ENCODE measurements at regions not wholly inside any gene's neighbourhood (a gene's known extent, or its start where the extent isn't known, plus 50 kb on each side); places are given as distances from the start of the nearest gene placed in this dataset.
"Not testable (repeated sequence)": the region's sequence is repeated elsewhere in the genome, so short reads cannot be mapped to it uniquely, and the experiment has no call there.

GRCh38 chr21:23020969-23021368, 2022.8 kb downstream of the NCAM2 start:
- no peak for DNase-seq (ENCODE audit: low read depth in 2 of 2)

DNA sequence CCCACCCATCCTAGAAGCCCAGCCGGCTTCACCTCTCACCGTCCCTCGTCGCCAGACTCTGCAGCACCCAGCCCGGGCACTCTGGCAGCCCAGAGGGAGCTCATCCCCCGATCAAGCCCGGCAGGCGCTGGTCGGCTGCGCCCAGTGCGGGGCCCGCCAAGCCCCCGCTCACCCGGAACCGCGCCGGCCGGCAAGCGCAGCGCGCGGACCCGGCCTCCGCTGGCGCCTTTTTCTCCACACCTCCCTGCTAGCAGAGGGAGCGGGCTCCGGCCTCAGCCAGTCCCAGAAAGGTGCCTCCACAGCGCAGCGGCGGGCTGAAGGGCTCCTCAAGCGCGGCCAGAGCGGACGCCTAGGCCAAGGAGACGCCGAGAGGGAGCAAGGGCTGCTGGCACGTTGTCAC, 2023.3 kb downstream of the NCAM2 start:
- no peak for DNase-seq (ENCODE audit: low read depth in 2 of 2)

DNA sequence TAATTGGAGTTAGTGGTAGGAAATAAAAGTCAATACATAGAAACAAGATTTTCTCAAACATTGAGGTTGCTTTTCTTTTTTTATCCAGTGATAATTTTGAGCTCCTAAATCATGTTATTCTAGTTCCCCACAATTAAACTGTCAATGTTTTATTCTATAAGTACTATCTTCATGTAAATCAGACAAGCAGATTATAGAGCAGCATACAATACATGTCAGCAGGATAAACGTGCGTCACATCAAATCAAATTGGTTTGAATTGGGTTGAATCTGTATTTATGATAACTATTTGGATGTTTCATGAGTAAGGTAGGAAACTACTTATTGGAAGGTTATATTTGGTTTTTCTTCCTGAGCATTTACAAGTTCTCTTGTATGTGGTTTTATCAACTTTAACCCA, 2028.7 kb downstream of the NCAM2 start:
- DNase-seq (ENCODE audit: low read depth in 2 of 2): no peak

DNA sequence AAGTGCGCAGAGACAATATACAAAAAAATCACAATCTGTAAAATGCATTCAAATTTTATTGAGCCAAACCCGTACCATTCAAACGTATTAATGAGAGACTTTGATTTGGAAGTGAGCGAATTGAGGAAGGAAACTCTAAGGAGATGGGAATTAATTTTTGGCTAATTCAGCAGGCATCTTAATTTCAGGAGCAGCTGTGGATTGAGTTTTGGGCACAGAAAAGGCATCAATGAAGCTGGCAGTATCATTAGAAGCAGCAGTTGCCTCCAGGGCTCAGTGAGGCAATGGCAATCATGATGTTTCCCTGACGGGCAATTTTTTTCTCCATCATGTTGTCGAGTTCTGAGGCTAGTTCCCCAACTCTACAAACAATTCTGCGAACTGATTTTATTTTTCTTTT, 2041.6 kb downstream of the NCAM2 start:
- no peak for DNase-seq (ENCODE audit: low read depth in 2 of 2)

GRCh38 chr21:23045955-23046354, 2047.7 kb downstream of the NCAM2 start:
- no peak for DNase-seq (ENCODE audit: low read depth in 2 of 2)

- DNase-seq (ENCODE audit: low read depth in 2 of 2): no peak
Observed at GRCh38 chr21:23067672-23068071, 2069.5 kb downstream of the NCAM2 start.

GRCh38 chr21:23083242-23083641, 2085.0 kb downstream of the NCAM2 start:
- DNase-seq (ENCODE audit: low read depth in 2 of 2): no peak

DNA sequence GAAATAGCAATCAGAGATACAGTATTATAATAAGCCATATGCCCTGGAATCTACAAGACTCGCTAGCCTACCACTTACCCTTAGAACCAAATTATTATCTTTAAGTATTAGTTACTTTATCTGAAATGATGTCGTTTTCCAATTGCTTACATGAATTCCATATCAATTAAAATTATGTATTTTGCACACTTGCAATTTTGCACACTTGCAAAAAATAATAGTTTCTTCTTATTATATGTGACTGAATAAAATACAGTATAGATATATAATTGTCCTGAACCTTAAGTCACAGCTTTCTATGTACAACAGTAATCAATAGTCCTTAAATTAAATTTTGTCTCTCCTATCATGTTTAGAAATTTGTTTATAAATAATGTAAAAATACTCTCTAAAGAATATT, 2095.1 kb downstream of the NCAM2 start:
- no peak for DNase-seq (ENCODE audit: low read depth in 2 of 2)

DNA sequence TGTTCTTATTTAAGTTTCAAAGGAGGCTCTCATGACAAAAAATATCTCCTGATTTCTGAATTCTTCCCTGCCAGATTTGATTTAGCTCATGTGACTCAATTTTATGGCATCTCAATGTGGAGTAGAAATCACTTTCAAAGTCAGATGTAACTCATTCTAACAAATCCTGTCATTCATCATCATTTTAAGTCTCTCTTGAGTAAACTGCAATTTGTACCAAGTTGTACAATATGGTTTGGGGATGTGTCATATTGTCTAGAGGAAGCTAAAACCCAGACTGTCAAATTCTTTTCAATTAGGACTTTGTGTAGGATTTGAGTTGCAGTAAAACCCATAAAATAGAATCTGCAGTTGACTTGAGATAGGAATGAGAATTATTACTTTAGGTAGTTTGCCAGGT, 2101.0 kb downstream of the NCAM2 start:
- DNase-seq (ENCODE audit: low read depth in 2 of 2): no peak

- no peak for DNase-seq (ENCODE audit: low read depth in 2 of 2)
Observed at GRCh38 chr21:23101111-23101510, 2102.9 kb downstream of the NCAM2 start.

GRCh38 chr21:23108533-23108932, 2110.3 kb downstream of the NCAM2 start:
- no peak for DNase-seq (ENCODE audit: low read depth in 2 of 2)

GRCh38 chr21:23111070-23111600, 2112.9 kb downstream of the NCAM2 start:
- no peak for DNase-seq (ENCODE audit: low read depth in 2 of 2)

GRCh38 chr21:23119491-23119890, 2121.3 kb downstream of the NCAM2 start:
- DNase-seq (ENCODE audit: low read depth in 2 of 2): no peak

GRCh38 chr21:23127973-23128372, 2129.8 kb downstream of the NCAM2 start:
- DNase-seq (ENCODE audit: low read depth in 2 of 2): no peak

GRCh38 chr21:23130308-23130707, 2132.1 kb downstream of the NCAM2 start:
- DNase-seq (ENCODE audit: low read depth in 2 of 2): no peak

DNA sequence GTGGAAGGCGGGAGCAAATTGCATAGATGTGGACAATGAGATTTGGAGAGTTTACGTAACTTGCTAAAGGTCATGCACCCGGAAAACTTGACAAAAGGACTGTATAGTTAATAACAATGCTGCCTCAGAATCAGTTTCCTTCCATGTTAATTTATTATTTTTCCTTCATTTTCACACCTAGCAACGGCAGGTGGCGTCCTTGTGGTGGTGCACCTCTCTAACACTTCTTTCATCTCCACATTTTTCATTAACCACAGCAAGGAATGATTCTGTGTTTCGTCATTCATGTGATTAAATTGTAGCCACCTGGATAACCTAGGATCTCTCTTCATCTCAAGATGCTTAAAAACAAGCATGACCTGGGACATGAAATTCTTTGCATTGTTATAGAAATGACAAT, 2133.0 kb downstream of the NCAM2 start:
- no peak for DNase-seq (ENCODE audit: low read depth in 2 of 2)

DNA sequence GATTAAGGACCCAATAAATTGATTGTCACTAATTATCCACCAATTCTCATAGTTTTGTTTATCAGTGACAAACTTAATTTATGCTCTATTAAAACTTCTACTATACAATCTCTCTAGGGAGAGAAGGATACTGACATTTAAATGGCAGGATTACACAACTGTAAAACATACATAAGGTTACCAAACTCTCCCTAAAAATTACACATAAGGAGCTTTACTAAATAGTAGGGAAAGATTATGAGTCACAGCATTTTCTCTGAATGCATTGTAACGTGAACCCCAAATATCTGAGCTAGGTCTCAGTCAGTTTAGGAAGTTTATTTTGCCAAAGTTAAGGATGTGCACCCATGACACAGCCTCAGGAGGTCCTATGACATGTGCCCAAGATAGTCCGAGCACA, 2140.6 kb downstream of the NCAM2 start:
- DNase-seq (ENCODE audit: low read depth in 2 of 2): no peak

DNA sequence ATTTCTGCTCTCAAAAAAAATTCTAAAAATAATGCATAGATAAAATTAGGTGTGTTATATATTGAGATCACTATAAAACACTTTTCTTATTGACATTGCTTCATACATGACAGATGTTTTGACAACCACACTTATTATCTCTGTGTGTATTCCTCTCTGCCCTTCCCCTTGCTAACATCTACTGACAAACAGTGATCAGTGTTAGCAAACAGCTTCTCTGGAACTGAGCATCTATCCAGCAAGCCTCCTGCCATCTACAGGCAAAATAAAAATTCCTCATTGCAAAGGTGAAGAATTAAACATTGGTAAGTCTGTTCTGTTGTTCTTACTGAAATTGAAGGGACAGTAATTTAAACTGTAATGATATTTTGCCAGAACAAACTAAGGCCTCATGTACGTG, 2153.9 kb downstream of the NCAM2 start:
- no peak for DNase-seq (ENCODE audit: low read depth in 2 of 2)

GRCh38 chr21:23153842-23154241, 2155.6 kb downstream of the NCAM2 start:
- not testable (repeated sequence) for DNase-seq (ENCODE audit: low read depth in 2 of 2)

GRCh38 chr21:23155281-23155680, 2157.1 kb downstream of the NCAM2 start:
- no peak for DNase-seq (ENCODE audit: low read depth in 2 of 2)

GRCh38 chr21:23160914-23161313, 2162.7 kb downstream of the NCAM2 start:
- no peak for DNase-seq (ENCODE audit: low read depth in 2 of 2)

DNA sequence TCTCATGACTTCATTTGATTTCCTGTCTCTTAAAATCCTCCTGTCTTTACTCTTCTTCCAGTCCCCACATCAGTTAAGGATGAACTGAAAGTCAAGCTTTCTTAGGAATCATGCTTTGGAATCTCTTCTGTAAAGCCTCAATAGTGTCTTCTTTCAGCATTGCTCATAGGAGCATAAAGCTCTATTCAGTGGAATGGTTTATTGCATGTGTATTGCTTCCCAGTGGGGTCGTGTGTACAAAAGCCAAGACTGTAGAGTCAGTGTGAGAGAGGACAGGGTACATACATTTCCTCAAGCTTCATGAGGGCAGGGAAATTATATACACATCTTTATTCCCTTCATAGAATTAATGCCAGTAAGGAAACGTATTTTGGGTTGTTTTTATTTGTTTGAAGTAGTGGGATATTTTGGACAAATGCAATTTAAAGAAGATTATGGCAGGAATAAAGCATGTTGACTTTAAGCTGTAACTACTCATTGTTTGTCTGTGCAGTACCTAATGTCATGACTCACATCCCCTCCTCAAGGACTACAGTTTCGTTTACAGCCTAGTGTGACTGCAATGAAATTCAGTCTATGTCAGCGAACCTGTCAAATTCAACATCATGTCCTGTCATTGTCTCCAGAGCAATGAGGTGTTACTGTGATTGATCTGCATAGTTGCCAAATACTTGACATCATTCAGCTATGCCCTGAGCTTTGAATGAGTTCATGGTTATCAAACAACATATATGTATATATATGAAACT, 2164.2 kb downstream of the NCAM2 start:
- DNase-seq (ENCODE audit: low read depth in 2 of 2): no peak

Measured in stimulated activated CD4-positive, alpha-beta T cell treated with anti-CD3 and anti-CD28 coated beads, Interleukin-12 subunit alpha, Interleukin-12 subunit beta, amount 100 ng/mL, for 24 hours (primary cell).